ENCODE measurements at regions not wholly inside any gene's neighbourhood (a gene's known extent, or its start where the extent isn't known, plus 50 kb on each side); places are given as distances from the start of the nearest gene placed in this dataset.

DNA sequence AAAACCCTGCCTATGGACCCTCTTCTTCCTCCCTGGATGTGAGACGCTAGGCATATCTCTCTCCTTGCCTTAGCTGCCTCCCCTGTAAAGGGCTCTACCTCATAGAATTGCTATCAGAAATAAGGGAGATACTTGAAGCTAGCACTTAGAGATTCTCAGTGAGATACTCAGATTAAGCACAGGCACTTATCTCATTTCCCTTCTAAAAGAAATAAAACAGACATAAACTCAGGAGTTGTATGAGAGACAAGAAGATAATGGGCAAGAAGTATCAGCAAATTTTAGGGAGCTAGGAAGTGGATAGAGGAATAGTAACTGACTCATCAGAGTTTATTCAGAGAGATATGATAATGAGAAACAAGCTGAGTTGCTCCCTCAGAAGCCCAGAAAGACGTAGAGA, 131.0 kb downstream of the SP3 start:
- TF ChIP-seq CTCF (IDR thresholded peaks at IDR 0.05; ENCODE audit: low read depth, low read length) (no peak), POLR2A (IDR thresholded peaks at IDR 0.05; ENCODE audit: extremely low read depth, insufficient read length) (no peak), MAX (IDR thresholded peaks at IDR 0.05; ENCODE audit: low read depth, low read length) (no peak)

Data from NB4 (cell line).